Cardiac muscle cell (in vitro differentiated cells and primary cell): ENCODE measurements at regions not wholly inside any gene's neighbourhood (a gene's known extent, or its start where the extent isn't known, plus 50 kb on each side); places are given as distances from the start of the nearest gene placed in this dataset.

Source experiments
- DNase-seq, 2 donors: peaks; one replicate each; pipeline versions ENCODE4 v3.0.0 to v3.0.0-alpha.2; 2010 to 2017; ENCODE audit warnings: low read depth in 1 of 2, low spot score in 1 of 2
- H3K27ac ChIP-seq: fragments of 200-600 bp; sonication (generic); 2 replicates; pipeline ENCODE4 v1.5.1; 2016
- H3K27me3 ChIP-seq: fragments of 200-600 bp; sonication (generic); 2 replicates; pipeline ENCODE4 v1.6.0; 2016; ENCODE audit warnings: control low read depth
- H3K36me3 ChIP-seq: fragments of 200-600 bp; sonication (generic); 2 replicates; pipeline ENCODE4 v1.5.1; 2016; ENCODE audit warnings: control low read depth
- H3K4me1 ChIP-seq: fragments of 200-600 bp; sonication (generic); 2 replicates; pipeline ENCODE4 v1.8.1; 2017; ENCODE audit warnings: low read depth, mild to moderate bottlenecking, mixed run types
- H3K4me3 ChIP-seq: fragments of 200-600 bp; sonication (generic); 2 replicates; pipeline ENCODE4 v1.5.1; 2016; ENCODE audit warnings: mild to moderate bottlenecking
- H3K9me3 ChIP-seq: fragments of 200-600 bp; sonication (generic); 2 replicates; pipeline ENCODE4 v1.5.1; 2017; ENCODE audit warnings: low read depth, mild to moderate bottlenecking, control low read depth
- CTCF ChIP-seq: IDR thresholded peaks from 2 replicates; pipeline ENCODE4 v1.5.1; 2012; ENCODE audit warnings: low read depth, mild to moderate bottlenecking, low read length

GRCh38 chr3:157752956-157753786 lies 250.0 kb upstream of the VEPH1 start:
- Histone ChIP-seq H3K27ac (no peak overlapping the region), H3K36me3 (no peaks in the 10 kb centered on the region), H3K4me3 (no peak overlapping the region), H3K4me1 (no peaks in the 10 kb centered on the region), H3K9me3 (no peaks in the 10 kb centered on the region), H3K27me3 (no peaks in the 10 kb centered on the region)
- no peak for DNase-seq
- TF ChIP-seq CTCF = no peak

- Histone ChIP-seq H3K9me3 (no peaks in the 10 kb centered on the region), H3K4me3 (no peak overlapping the region), H3K4me1 (no peaks in the 10 kb centered on the region), H3K36me3 (no peaks in the 10 kb centered on the region), H3K27ac (no peak overlapping the region), H3K27me3 (no peaks in the 10 kb centered on the region)
- TF ChIP-seq CTCF = no peak
- no peak for DNase-seq
Measured at GRCh38 chr3:157752554-157752953, 249.3 kb upstream of the VEPH1 start.

GRCh38 chr3:157751386-157751785 lies 248.2 kb upstream of the VEPH1 start:
- no peak for TF ChIP-seq CTCF
- H3K4me1 ChIP-seq = no peaks in the 10 kb centered on the region
- H3K27ac ChIP-seq = no peak overlapping the region

GRCh38 chr3:157746391-157746790 lies 243.2 kb upstream of the VEPH1 start:
- no peaks in the 10 kb centered on the region for H3K4me1 ChIP-seq
- no peak overlapping the region for H3K27ac ChIP-seq
- no peak overlapping the region for H3K4me3 ChIP-seq
- H3K27me3 ChIP-seq = no peaks in the 10 kb centered on the region
- no peaks in the 10 kb centered on the region for H3K9me3 ChIP-seq
- no peak for DNase-seq
- H3K36me3 ChIP-seq = no peaks in the 10 kb centered on the region
- no peak for TF ChIP-seq CTCF

More at GRCh38 chr3:157751386-157751785, 248.2 kb upstream of the VEPH1 start:
- Histone ChIP-seq H3K4me3 (no peak overlapping the region), H3K27me3 (no peaks in the 10 kb centered on the region), H3K9me3 (no peaks in the 10 kb centered on the region), H3K36me3 (no peaks in the 10 kb centered on the region)
- no peak for DNase-seq

GRCh38 chr3:157741607-157742006 lies 238.4 kb upstream of the VEPH1 start:
- H3K9me3 ChIP-seq = no peaks in the 10 kb centered on the region
- TF ChIP-seq CTCF = no peak
- no peak overlapping the region for H3K4me3 ChIP-seq
- no peaks in the 10 kb centered on the region for H3K36me3 ChIP-seq
- H3K4me1 ChIP-seq = no peaks in the 10 kb centered on the region
- no peaks in the 10 kb centered on the region for H3K27me3 ChIP-seq
- H3K27ac ChIP-seq = no peak overlapping the region
- DNase-seq = no peak
